K562 (cell line): ENCODE measurements at regions not wholly inside any gene's neighbourhood (a gene's known extent, or its start where the extent isn't known, plus 50 kb on each side); places are given as distances from the start of the nearest gene placed in this dataset.

Source experiments
- CHCHD3 ChIP-seq: fragments of 250-450 bp; sonication (Bioruptor Pico); IDR thresholded peaks from 2 replicates; pipeline ENCODE4 v2.1.2; 2022; ENCODE audit warnings: mild to moderate bottlenecking
- HMG20B ChIP-seq: fragments of 250-450 bp; sonication (Bioruptor Pico); IDR thresholded peaks from 2 replicates; pipeline ENCODE4 v1.5.0; 2021; ENCODE audit warnings: mild to moderate bottlenecking
- KLF6 ChIP-seq: fragments of 250-450 bp; sonication (Bioruptor Pico); IDR thresholded peaks from 2 replicates; pipeline ENCODE4 v1.4.0; 2020; ENCODE audit warnings: mild to moderate bottlenecking, moderate library complexity, borderline replicate concordance
- MECOM ChIP-seq: fragments of 250-450 bp; sonication (Bioruptor Pico); IDR thresholded peaks from 2 replicates; pipeline ENCODE4 v1.8.0; 2022; ENCODE audit warnings: inconsistent platforms
- MEIS2 ChIP-seq: fragments of 450-650 bp; IDR thresholded peaks from 2 replicates; pipeline ENCODE4 v1.6.1; 2014; ENCODE audit warnings: mild to moderate bottlenecking; ENCODE audit not compliant: partially characterized antibody
- NCOA6 ChIP-seq: fragments of 450-650 bp; IDR thresholded peaks from 2 replicates; pipeline ENCODE4 v1.6.1; 2017; ENCODE audit warnings: mild to moderate bottlenecking
- SLC30A9 ChIP-seq: fragments of 250-450 bp; sonication (Bioruptor Pico); IDR thresholded peaks from 2 replicates; pipeline ENCODE4 v1.8.0; 2022; ENCODE audit warnings: mild to moderate bottlenecking, moderate library complexity
- TSC22D4 ChIP-seq: fragments of 450-650 bp; IDR thresholded peaks from 2 replicates; pipeline ENCODE4 v1.6.1; 2016; ENCODE audit warnings: missing genetic modification characterization, missing biosample characterization, control low read depth
- TSHZ1 ChIP-seq: fragments of 250-450 bp; sonication (Bioruptor Pico); IDR thresholded peaks from 2 replicates; pipeline ENCODE4 v1.4.0; 2020; ENCODE audit warnings: mild to moderate bottlenecking, moderate library complexity
- ZBTB2 ChIP-seq: fragments of 450-650 bp; IDR thresholded peaks from 2 replicates; pipeline ENCODE4 v1.6.1; 2016; ENCODE audit warnings: antibody characterized with exemption
- ZNF324 ChIP-seq: fragments of 250-450 bp; sonication (Bioruptor Pico); IDR thresholded peaks from 2 replicates; pipeline ENCODE4 v1.4.0; 2020; ENCODE audit warnings: mild to moderate bottlenecking
- ZNF41 ChIP-seq: fragments of 250-450 bp; sonication (Bioruptor Pico); conservative IDR thresholded peaks from 2 replicates; pipeline ENCODE4 v1.4.0; 2020; ENCODE audit warnings: mild to moderate bottlenecking
- ZNF445 ChIP-seq: fragments of 250-450 bp; sonication (Bioruptor Pico); IDR thresholded peaks from 2 replicates; pipeline ENCODE4 v1.4.0; 2020; ENCODE audit warnings: low read depth, mild to moderate bottlenecking, moderate library complexity

- TF ChIP-seq ZNF41 (CRISPR knock-in tag): no peak
- no peak for TF ChIP-seq SLC30A9 (CRISPR knock-in tag)
- no peak for TF ChIP-seq MECOM
- no peak for TF ChIP-seq ZBTB2
- no peak for TF ChIP-seq NCOA6
- TF ChIP-seq ZNF445 (CRISPR knock-in tag): no peak
- TF ChIP-seq MEIS2: no peak
- no peak for TF ChIP-seq KLF6 (CRISPR knock-in tag)
- no peak for TF ChIP-seq CHCHD3
- TF ChIP-seq TSC22D4 (tag): no peak
- no peak for TF ChIP-seq HMG20B (CRISPR knock-in tag)
- TF ChIP-seq TSHZ1 (CRISPR knock-in tag): no peak
- no peak for TF ChIP-seq ZNF324 (CRISPR knock-in tag)
These were observed 114.8 kb downstream of the KDR start (continued) for GRCh38 chr4:55010550-55010949.
